PFSK-1 (cell line): ENCODE measurements at regions not wholly inside any gene's neighbourhood (a gene's known extent, or its start where the extent isn't known, plus 50 kb on each side); places are given as distances from the start of the nearest gene placed in this dataset.

Experiments
- FOXP2 ChIP-seq: optimal IDR thresholded peaks from 2 replicates; pipeline ENCODE3; 2011; ENCODE audit warnings: borderline replicate concordance, control low read depth, inconsistent platforms; ENCODE audit not compliant: insufficient read depth; ENCODE audit errors: extremely low read length, extremely low read depth
- POLR2AphosphoS5 ChIP-seq: IDR thresholded peaks from 2 replicates; pipeline ENCODE4 v1.6.1; 2012; ENCODE audit warnings: low read depth, mild to moderate bottlenecking, control low read depth, low read length, moderate library complexity
- TAF1 ChIP-seq: IDR thresholded peaks from 2 replicates; pipeline ENCODE4 v1.6.1; 2012; ENCODE audit warnings: low read length, control low read depth, borderline replicate concordance; ENCODE audit not compliant: insufficient read depth
- TF ChIP-seq, protein P1 (sequence below), 2 experiments: IDR thresholded peaks; 2 replicates each; pipeline versions ENCODE4 v1.6.1 to v1.8.0; 2011 to 2012; ENCODE audit warnings: low read depth in 2 of 2, low read length in 2 of 2, control low read depth in 1 of 2, inconsistent platforms in 1 of 2, mild to moderate bottlenecking in 1 of 2, moderate library complexity in 1 of 2; ENCODE audit not compliant: insufficient read depth in 1 of 2

DNA sequence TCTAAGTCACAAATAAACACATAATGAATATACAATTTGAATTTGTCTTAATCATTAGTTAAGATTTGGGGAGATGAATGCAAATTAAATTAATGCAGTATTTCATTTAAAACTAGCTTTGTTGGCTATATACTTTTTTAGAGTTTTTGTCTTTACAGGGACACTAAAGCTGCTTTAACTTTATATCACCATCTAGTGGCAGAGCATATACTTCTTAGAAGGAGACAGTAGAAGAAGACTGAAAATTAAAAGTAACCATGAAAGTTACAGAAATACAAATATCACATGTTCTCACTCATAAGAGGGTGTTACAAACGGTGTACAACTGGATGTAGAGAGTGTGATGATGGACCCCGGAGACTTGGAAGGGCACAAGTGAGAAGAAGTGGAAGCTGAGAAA lies 268.3 kb upstream of the NETO1 start:
- TF ChIP-seq, protein P1, sequence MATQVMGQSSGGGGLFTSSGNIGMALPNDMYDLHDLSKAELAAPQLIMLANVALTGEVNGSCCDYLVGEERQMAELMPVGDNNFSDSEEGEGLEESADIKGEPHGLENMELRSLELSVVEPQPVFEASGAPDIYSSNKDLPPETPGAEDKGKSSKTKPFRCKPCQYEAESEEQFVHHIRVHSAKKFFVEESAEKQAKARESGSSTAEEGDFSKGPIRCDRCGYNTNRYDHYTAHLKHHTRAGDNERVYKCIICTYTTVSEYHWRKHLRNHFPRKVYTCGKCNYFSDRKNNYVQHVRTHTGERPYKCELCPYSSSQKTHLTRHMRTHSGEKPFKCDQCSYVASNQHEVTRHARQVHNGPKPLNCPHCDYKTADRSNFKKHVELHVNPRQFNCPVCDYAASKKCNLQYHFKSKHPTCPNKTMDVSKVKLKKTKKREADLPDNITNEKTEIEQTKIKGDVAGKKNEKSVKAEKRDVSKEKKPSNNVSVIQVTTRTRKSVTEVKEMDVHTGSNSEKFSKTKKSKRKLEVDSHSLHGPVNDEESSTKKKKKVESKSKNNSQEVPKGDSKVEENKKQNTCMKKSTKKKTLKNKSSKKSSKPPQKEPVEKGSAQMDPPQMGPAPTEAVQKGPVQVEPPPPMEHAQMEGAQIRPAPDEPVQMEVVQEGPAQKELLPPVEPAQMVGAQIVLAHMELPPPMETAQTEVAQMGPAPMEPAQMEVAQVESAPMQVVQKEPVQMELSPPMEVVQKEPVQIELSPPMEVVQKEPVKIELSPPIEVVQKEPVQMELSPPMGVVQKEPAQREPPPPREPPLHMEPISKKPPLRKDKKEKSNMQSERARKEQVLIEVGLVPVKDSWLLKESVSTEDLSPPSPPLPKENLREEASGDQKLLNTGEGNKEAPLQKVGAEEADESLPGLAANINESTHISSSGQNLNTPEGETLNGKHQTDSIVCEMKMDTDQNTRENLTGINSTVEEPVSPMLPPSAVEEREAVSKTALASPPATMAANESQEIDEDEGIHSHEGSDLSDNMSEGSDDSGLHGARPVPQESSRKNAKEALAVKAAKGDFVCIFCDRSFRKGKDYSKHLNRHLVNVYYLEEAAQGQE (IDR thresholded peaks at IDR 0.05; ENCODE audit: insufficient read depth in 1 of 2, low read depth in 2 of 2, low read length in 2 of 2) = no peak
- no peak for TF ChIP-seq POLR2AphosphoS5
- TF ChIP-seq TAF1 = no peak
- no peak for TF ChIP-seq FOXP2
